Keratinocyte (primary cell): ENCODE measurements at regions not wholly inside any gene's neighbourhood (a gene's known extent, or its start where the extent isn't known, plus 50 kb on each side); places are given as distances from the start of the nearest gene placed in this dataset.

Experiments used
- DNase-seq: peaks from one replicate; pipeline ENCODE4 v3.0.0-alpha.2; 2011; ENCODE audit warnings: low read depth, missing footprints, low spot score
- FAIRE-seq: peaks from 2 replicates; lab custom pipeline; 2011; peaks lifted over from hg19 to GRCh38; lab: Jason Lieb, UNC
- H2AFZ ChIP-seq: 2 replicates; pipeline ENCODE4 v1.6.0; 2012; ENCODE audit warnings: low read length, control low read depth, inconsistent platforms; ENCODE audit not compliant: control insufficient read depth
- H3K27ac ChIP-seq: 2 replicates; pipeline ENCODE4 v1.5.1; 2011; ENCODE audit warnings: low read length; ENCODE audit not compliant: control insufficient read depth, insufficient read depth
- H3K27me3 ChIP-seq: 3 replicates; pipeline ENCODE4 v1.6.0; 2011; ENCODE audit warnings: low read length; ENCODE audit not compliant: control insufficient read depth, insufficient read depth; ENCODE audit errors: extremely low read depth
- H3K36me3 ChIP-seq, 2 experiments: 2 replicates in 1 of 2; 3 replicates in 1 of 2; pipeline ENCODE4 v1.5.1; 2011; ENCODE audit warnings: low read length in 2 of 2, mild to moderate bottlenecking in 1 of 2; ENCODE audit not compliant: control insufficient read depth in 2 of 2, insufficient read depth in 2 of 2; ENCODE audit errors: extremely low read depth in 1 of 2
- H3K4me1 ChIP-seq: 3 replicates; pipeline ENCODE4 v1.5.1; 2011; ENCODE audit warnings: low read length; ENCODE audit not compliant: control insufficient read depth, insufficient read depth; ENCODE audit errors: extremely low read depth
- H3K4me2 ChIP-seq: 3 replicates; pipeline ENCODE4 v1.6.0; 2011; ENCODE audit warnings: low read depth, low read length; ENCODE audit not compliant: control insufficient read depth, insufficient read depth; ENCODE audit errors: extremely low read depth
- H3K4me3 ChIP-seq, 3 experiments: fragments of 200-600 bp in 1 of 3; sonication (generic) in 1 of 3; 2 replicates in 2 of 3; 3 replicates in 1 of 3; pipeline ENCODE4 v1.5.1; 2011 to 2016; ENCODE audit warnings: low read length in 3 of 3, mild to moderate bottlenecking in 3 of 3, control low read depth in 2 of 3, inconsistent platforms in 1 of 3, low read depth in 1 of 3, mixed read lengths in 1 of 3, mixed run types in 1 of 3, moderate library complexity in 1 of 3; ENCODE audit not compliant: control insufficient read depth in 2 of 3, insufficient read depth in 2 of 3; ENCODE audit errors: extremely low read depth in 1 of 3
- H3K79me2 ChIP-seq: 2 replicates; pipeline ENCODE4 v1.6.0; 2012; ENCODE audit warnings: low read length; ENCODE audit not compliant: control insufficient read depth, insufficient read depth
- H3K9ac ChIP-seq: 3 replicates; pipeline ENCODE4 v1.6.0; 2011; ENCODE audit warnings: low read length; ENCODE audit not compliant: control insufficient read depth, insufficient read depth; ENCODE audit errors: extremely low read depth
- H3K9me1 ChIP-seq: 3 replicates; pipeline ENCODE4 v1.6.0; 2011; ENCODE audit warnings: low read length; ENCODE audit not compliant: control insufficient read depth, insufficient read depth; ENCODE audit errors: extremely low read depth
- H3K9me3 ChIP-seq: 2 replicates; pipeline ENCODE4 v1.5.1; 2012; ENCODE audit warnings: low read depth, low read length; ENCODE audit not compliant: control insufficient read depth
- H4K20me1 ChIP-seq: 3 replicates; pipeline ENCODE4 v1.6.0; 2011; ENCODE audit warnings: low read length; ENCODE audit not compliant: control insufficient read depth, insufficient read depth; ENCODE audit errors: extremely low read depth
- CTCF ChIP-seq, 3 experiments: IDR thresholded peaks in 1 of 3; conservative IDR thresholded peaks in 1 of 3; optimal IDR thresholded peaks in 1 of 3; 2 replicates in 2 of 3; 3 replicates in 1 of 3; pipeline versions ENCODE3 to v1.5.1; 2011; ENCODE audit warnings: low read length in 3 of 3, mild to moderate bottlenecking in 3 of 3, moderate library complexity in 2 of 3, control low read depth in 1 of 3, inconsistent platforms in 1 of 3; ENCODE audit not compliant: insufficient read depth in 2 of 3; ENCODE audit errors: extremely low read depth in 1 of 3
- EZH2 ChIP-seq: IDR thresholded peaks from one replicate; pipeline ENCODE4 v1.6.1; 2012; ENCODE audit warnings: inconsistent platforms, mild to moderate bottlenecking, low read length, moderate library complexity
- dilution Hi-C: fragments of 300-500 bp; cut with MboI; formaldehyde crosslinking; loops from one replicate; pipeline ENCODE4 v1.7.0; 2020; ENCODE audit warnings: low sequenced_read_pairs; ENCODE audit not compliant: extremely low pct_ligation_motif_present

DNA sequence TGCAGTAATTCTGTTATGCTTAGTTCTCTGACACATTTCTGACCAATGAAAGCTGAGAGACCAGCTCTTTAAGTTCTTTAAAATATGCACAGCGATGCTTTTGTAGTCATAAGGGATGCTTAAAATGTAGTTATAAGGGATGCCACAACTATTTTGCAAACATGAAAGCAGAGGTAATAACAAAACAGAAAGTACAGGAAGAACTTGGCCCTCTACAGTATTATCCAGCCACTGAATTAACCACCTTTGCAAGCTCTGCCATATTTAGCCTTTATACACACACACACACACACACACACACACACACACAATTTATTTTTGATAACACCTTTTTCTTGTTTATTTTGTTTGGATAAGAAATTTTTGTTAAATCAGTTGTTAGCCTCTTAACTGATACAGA lies 590.0 kb downstream of the FAT4 start:
- Histone ChIP-seq H3K27ac (no peak overlapping the region), H3K4me2 (no peak overlapping the region), H3K9me3 (no peaks in the 10 kb centered on the region), H2AFZ (no peak overlapping the region), H3K9me1 (no peaks in the 10 kb centered on the region), H3K27me3 (no peaks in the 10 kb centered on the region), H3K79me2 (no peaks in the 10 kb centered on the region), H3K36me3 (no peaks in the 10 kb centered on the region), H3K9ac (no peak overlapping the region), H3K4me1 (no peaks in the 10 kb centered on the region), H3K4me3 (no peak overlapping the region), H4K20me1 (no peaks in the 10 kb centered on the region)
- dilution Hi-C loops, result no loop called here
- no peak for TF ChIP-seq CTCF (optimal IDR thresholded peaks at IDR 0.05 in 1 of 3, IDR thresholded peaks at IDR 0.05 in 1 of 3, conservative IDR thresholded peaks at IDR 0.05 in 1 of 3; ENCODE audit: extremely low read depth in 1 of 3, insufficient read depth in 2 of 3, low read length in 3 of 3)
- TF ChIP-seq EZH2, result no peak
- no peak for FAIRE-seq
- no peak for DNase-seq

DNA sequence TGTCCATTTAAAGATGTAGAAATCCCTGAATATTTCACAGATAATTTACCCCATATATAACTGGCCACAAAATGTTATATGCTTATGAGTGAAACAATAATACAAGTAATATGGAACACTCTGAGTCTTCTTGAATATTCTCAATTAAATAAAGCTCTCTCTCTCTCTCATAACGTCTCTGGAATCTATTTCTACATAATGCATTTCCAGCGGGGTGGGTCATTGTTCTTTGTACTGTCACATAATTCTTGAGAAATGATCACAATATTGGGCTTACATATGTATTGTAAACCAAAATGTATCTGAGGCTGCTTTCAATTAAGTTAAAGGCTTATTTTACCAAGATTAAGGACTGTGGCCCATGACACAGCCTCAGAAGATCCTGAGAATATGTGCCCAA lies 596.3 kb downstream of the FAT4 start:
- Histone ChIP-seq H3K27me3 (no peaks in the 10 kb centered on the region), H3K27ac (no peak overlapping the region), H2AFZ (no peak overlapping the region), H3K9ac (no peak overlapping the region), H4K20me1 (no peaks in the 10 kb centered on the region), H3K4me3 (no peak overlapping the region), H3K9me3 (no peaks in the 10 kb centered on the region), H3K36me3 (no peaks in the 10 kb centered on the region), H3K4me1 (no peaks in the 10 kb centered on the region), H3K4me2 (no peak overlapping the region), H3K9me1 (no peaks in the 10 kb centered on the region), H3K79me2 (no peaks in the 10 kb centered on the region)
- dilution Hi-C loops, result no loop called here
- no peak for DNase-seq
- FAIRE-seq, result no peak
- TF ChIP-seq CTCF (optimal IDR thresholded peaks at IDR 0.05 in 1 of 3, IDR thresholded peaks at IDR 0.05 in 1 of 3, conservative IDR thresholded peaks at IDR 0.05 in 1 of 3; ENCODE audit: extremely low read depth in 1 of 3, insufficient read depth in 2 of 3, low read length in 3 of 3) (no peak), EZH2 (no peak)
